ENCODE measurements at regions not wholly inside any gene's neighbourhood (a gene's known extent, or its start where the extent isn't known, plus 50 kb on each side); places are given as distances from the start of the nearest gene placed in this dataset.
"Not testable (repeated sequence)": the region's sequence is repeated elsewhere in the genome, so short reads cannot be mapped to it uniquely, and the experiment has no call there.

DNA sequence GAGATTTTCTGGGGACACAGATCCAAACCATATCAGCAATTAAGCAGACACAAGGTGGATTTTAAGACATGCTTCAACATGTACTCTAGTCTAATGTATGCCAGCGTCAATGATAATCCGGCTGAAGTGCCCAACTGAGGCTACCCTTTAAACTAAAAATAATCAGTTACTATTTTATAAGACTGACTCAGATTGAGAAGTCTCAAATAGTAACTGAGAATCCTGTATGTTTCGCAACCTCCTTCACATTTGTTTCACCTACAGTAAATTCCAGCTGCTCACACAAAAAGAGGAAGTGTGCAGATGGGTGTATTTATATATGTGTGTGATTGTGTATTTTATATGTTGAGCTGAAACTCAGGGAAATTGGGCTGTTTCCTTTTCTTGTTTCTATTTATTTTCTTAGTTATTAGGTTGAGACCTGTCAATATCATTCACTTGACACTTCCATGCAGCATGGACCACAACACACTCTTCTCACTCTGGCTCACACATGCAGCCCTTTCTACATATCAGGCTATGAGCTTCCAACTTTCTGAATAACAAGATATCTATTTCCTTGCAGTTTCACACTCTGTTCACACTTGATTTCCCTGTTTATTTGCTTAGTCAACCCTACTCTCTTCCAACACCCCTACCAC is 1224.9 kb upstream of the TMEM132C start:
- DNase-seq (ENCODE audit: low read depth) = no peak

GRCh38 chr12:127043731-127044130 is 1223.2 kb upstream of the TMEM132C start:
- DNase-seq (ENCODE audit: low read depth) = no peak

DNA sequence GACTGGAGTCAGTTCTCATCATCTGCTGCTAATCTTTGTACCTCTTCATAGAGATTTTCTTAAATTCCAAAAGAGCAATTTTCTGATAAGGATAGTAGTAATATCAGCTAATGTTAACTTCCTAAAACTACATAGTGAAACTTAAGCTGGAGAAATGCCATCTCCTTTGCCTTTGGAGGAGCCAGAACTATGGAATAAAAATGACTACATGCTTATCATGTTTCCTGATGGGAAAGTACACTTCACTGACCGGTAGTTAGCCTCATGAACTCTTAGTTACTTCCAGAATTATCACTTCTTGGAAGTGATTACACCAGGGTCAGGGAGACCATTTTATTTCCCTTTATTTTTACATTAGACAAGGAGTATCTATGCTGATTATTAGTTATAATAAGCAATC is 1222.1 kb upstream of the TMEM132C start:
- DNase-seq (ENCODE audit: low read depth) = no peak

DNA sequence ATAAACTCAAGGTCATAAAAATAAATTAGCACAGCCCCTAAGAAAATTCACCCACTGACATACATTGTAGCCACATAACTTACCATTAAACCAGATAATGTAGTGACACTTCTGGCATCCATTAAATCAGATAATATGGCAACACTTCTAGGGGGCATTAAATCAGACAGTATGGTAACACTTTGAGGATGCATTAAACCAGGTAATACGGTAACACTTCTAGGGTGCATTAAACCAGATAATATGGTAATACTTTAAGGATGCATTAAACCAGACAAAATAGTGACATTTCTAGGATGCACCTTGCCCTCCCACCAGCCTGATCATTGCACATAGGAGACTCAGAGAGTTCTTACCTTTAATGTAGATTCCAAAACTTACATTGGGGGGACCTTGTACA is 1220.5 kb upstream of the TMEM132C start:
- no peak for DNase-seq (ENCODE audit: low read depth)

DNA sequence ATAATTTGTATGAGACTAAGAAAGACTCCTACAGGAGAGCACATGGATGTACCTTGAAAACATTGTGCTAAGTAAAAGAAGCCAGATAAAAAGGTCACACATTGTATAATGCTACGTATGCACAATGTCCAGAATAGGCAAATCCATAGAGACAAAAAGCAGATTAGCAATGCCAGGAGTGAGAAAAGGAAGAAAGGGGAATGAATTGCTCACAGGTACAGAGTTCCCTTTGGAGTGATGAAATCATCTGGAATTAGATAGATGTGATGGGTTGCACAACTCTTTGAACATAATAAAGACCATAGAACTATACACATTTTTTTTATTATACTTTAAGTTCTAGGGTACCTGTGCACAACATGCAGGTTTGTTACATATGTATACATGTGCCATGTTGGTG is 1218.9 kb upstream of the TMEM132C start:
- DNase-seq (ENCODE audit: low read depth) = no peak

DNA sequence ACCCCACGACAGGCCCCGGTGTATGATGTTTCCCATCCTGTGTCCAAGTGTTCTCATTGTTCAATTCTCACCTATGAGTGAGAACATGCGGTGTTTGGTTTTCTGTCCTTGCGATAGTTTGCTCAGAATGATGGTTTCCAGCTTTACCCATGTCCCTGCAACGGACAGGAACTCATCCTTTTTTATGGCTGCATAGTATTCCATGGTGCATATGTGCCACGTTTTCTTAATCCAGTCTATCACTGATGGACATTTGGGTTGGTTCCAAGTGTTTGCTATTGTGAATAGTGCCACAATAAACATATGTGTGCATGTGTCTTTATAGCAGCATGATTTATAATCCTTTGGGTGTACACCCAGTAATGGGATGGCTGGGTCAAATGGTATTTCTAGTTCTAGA is 1218.4 kb upstream of the TMEM132C start:
- DNase-seq (ENCODE audit: low read depth) = not testable (repeated sequence)

- DNase-seq (ENCODE audit: low read depth) = no peak
These were observed 1215.8 kb upstream of the TMEM132C start for GRCh38 chr12:127051139-127051538.

DNA sequence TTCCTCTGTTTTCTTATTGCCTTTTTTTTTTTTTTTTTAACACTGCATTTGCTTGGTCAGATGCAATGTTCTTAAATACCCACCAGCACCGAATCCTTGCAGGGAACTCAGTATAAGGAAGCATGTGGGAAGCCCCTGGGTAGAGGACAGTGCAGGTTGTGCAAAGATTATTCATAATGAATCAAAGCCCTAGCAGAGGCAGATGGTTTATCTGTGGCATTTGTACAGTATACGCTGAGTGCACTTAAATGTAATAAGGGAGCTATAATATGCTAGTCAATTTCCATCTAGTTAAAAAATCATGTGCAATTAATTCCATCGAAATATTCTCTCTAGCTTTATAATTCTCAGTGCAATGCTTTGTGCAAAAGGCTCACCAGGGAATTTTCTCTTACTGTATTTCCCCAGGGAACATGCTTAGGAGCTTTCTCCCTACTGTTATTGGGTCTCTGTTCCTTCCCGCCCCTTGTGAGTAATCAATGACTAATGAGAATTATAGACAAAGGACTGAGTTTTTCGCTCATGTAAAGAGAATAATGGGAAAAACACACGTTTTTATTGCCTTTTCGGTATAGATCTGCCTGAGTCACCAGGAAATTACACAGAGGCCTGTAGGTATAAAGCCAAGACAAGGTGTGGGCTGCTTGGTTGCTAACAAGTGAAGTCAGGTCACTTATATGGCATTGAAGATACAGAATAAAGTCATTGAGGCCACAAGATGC is 1214.3 kb upstream of the TMEM132C start:
- no peak for DNase-seq (ENCODE audit: low read depth)

DNA sequence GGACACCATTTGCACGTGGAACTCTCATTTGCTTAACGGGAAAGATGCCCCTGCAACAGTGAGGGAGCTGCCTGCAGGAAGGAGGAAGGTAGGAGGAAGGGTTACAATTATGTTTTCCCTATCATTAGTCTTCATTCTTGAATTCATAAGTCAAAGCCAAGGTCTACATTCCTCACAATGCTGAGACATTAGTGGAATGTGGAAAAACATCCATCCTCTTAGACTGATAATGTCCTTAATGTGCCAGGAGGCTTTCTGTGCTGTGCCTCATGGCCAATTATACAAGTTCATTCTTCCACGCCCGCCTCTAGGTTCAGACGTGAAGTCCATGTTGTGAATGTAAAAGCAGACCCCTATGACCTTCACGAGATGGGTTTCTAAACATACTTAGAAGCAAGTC is 1212.4 kb upstream of the TMEM132C start:
- DNase-seq (ENCODE audit: low read depth) = no peak

DNA sequence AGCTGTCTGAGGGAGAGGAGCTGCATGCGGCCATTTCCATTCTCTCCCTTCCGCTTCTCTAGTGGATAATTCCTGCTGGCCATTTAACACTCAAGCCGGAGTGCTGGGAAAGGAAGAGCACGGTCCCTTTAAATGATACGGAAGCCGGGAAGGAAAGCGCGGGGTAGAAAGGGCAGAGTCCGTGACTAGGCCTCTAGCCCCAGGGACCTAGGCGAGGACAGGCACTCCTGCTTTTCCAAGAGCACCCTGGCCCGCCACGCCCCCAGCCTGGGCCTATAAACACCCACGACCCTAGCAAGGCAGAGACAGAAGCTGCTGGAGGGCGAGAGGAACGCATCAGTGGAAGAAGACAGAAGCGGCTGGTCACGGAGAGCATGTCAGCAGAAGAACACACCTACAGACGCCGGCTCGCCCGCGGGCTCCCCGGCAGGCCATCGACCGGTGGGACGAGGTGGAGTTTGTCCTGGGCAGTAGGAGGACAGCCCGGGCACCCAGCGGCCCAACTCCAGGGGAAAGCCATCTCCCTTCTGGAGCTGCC is 1206.6 kb upstream of the TMEM132C start:
- DNase-seq (ENCODE audit: low read depth) = no peak

DNA sequence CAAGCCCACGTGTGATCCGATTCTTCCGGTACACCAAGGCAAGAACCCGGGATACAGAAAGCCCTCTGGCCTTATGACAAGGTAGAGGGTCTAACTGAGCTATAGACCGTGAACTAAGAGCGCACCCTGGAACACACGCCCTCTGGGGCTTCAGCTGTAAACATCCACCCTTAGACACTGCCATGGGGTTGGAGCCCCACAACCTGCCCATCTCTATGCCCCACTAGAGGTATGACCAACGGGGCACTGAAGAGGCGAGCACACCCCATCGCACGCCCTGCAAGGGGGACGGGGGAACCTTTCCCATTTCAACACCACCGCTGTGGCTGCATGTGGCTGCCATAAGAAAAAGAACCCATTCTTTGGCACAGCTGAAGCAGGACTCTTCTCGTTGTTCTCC is 1206.0 kb upstream of the TMEM132C start:
- DNase-seq (ENCODE audit: low read depth) = no peak

- no peak for DNase-seq (ENCODE audit: low read depth)
These were observed 1203.5 kb upstream of the TMEM132C start for GRCh38 chr12:127063339-127064072.

DNA sequence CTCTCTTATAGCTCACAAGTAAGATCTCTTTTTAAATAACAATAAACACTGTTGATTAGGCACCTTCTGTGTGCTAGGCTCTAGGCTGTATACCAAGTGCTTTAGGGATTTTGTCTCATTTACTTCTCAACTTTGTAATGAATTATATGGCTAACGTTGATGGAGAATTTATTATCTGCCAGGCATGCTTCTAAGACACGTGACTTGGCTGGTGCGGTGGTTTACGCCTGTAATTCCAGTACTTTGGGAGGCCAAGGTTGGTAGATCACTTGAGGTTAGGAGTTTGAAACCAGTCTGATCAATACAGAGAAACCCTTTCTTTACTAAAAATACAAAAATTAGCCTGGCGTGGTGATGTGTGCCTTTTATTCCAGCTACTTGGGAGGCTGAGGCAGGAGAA is 1202.8 kb upstream of the TMEM132C start:
- DNase-seq (ENCODE audit: low read depth) = no peak

DNA sequence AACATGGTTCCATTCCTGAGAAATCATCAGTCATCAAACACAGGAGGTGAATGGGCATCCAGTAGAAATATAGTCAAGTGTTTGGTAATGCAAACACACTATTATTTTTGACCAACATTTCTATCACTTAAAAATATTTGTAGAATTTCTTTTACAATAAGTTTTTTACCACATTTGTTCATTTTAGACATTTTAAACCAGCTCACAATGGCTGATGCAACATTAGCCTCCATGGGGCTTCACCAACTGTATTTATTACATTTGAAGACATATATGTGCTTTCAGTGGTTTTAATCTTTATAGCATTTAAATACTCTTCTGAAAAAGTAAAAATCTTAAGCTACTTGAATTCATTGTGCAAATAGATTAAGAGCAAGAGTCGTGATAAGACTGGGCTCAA is 1201.4 kb upstream of the TMEM132C start:
- DNase-seq (ENCODE audit: low read depth) = no peak

DNA sequence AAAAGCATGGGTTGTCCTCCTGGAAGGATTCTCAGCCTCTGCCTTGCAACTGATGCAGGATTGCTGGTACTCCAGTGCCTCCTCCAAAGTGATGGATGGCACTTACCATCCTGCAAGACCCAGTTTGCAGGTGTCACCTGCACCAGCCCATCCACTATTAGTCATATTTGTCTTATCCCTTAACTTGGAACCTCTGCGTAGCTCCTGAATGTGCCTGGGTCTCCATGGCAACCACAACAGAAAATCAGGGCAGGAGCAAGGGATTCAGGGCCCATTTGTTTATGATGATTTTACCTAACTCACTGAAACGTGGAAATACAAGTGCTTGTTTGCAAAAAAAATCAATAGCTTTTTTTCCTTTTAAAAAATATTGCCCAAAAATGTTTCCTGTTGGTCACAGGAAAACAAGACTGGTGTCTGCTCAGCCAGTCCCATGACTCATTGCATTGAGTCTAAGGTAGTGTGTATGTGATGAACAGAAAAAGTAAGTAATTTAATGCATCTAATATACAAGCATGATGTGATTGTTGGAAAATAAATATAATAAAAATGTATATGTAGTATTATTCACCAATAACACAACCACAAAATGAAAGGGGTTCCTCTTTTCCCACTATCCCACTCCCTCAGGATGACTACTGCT is 1196.3 kb upstream of the TMEM132C start:
- no peak for DNase-seq (ENCODE audit: low read depth)

- DNase-seq (ENCODE audit: low read depth) = no peak
These were observed 1192.8 kb upstream of the TMEM132C start for GRCh38 chr12:127074161-127074560.

DNA sequence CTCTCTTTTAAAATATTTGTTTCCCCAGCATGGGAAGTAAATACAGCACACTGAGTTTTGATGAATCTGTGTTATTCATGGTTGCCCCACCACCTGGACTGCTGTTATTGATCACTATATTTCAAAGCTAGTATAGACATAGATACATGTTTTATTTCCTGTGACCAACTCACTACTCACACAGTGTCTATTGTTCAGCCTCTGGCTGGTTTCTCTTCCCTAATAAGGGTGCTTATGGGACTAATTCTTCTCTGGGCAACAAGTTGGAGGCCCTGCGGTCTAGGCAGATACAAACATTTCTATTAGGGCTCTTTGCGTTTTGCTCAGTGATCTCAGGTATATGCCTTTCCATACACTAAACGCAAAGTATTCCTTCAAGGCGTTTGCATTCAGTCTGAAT is 1191.0 kb upstream of the TMEM132C start:
- DNase-seq (ENCODE audit: low read depth) = no peak

GRCh38 chr12:127077262-127078045 is 1189.5 kb upstream of the TMEM132C start:
- DNase-seq (ENCODE audit: low read depth) = no peak

DNA sequence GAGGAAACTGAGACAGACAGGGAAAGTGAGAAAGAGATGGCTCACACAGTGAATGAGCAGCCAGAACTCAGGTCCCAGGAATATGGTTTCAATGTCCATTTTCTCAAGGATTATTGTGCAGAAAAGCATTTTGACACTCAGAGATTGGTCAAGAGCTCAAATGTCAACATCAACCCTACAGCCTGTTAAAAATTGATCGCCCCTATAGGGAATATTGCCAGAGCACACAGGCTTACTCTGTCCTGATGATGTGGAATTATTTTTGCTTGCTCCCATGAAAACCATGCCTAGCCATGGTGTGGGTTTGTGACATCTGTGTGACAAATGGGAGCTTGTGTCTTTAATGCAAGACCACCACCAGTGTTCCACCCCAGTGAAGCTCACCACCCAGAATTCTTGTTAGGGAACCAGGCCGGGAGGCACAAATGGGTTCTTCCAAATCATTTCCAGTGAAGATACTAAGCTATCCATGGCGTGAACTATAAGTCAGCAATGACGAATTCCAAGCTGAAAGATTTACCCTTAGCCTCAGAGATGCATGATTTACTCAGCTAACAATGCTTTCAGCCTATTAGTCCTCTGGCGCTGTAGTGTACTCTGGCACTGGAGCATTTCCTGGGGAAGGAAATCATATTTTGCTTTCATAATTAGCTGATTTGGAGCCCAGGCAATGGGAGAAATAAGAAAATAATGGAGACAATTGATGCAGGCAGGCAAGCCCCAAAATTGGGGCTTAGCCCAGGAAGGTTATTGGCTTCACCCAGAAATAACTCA is 1188.2 kb upstream of the TMEM132C start:
- DNase-seq (ENCODE audit: low read depth) = no peak

DNA sequence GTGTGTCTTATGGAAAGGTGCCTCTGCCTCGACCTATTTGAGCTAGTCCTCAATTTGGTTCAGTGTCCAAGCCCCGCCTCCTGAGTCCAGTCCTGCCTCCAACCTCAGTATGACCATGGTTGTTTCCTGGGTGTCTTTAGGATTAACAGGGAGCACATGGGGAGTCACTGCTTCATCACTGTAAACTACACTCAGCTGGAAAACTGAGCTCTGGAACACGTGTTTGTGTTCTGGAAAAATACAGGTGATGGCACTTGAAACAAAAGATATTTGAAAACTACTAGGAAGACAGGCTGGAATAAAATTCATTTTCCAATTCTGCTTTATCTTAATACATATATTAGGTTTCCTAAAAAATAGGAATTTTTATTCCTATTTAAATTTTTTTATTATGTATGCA is 1187.3 kb upstream of the TMEM132C start:
- DNase-seq (ENCODE audit: low read depth) = no peak

DNA sequence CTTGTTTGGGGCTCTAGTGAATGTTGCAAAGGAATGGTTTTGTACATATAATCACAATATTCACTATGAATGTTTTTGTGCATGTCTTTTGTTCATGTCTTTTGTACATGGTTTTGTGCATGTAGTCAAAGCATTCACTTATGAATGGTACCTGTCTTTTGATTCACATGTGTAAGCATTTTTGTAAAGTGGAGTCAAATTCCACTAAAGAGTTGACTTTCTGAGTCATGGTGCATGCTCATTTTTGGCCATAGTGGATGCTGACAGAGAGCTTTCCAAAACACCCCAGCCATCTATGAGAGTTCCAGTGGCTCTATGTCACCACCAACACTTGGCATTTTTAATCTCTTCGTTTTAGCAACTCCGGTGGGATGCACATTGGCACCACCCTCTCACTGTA is 1185.9 kb upstream of the TMEM132C start:
- no peak for DNase-seq (ENCODE audit: low read depth)
